ENCODE measurements at regions not wholly inside any gene's neighbourhood (a gene's known extent, or its start where the extent isn't known, plus 50 kb on each side); places are given as distances from the start of the nearest gene placed in this dataset.

DNA sequence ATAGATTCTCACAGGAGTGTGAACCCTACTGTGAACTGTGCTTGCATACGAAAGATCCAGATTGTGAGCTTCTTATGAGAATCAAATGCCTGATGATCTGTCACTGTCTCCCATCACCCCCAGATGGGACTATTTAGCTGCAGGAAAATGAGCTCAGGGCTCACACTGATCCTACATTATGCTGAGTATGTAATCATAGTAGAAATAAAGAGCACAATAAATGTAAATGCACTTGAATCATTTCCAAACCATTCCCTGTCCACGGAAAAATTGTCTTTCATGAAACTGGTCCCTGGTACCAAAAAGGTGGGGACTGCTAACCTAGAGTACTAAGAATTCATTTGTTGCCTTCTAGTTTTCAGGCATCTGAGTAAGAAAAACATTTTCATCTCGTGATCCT is 1215.8 kb upstream of the TMEM132C start:
- no peaks in the 10 kb centered on the region for H3K27me3 Mint-ChIP-seq
- TF ChIP-seq CTCF (IDR thresholded peaks at IDR 0.05; ENCODE audit: unreplicated experiment), result no peak
- H3K9me3 Mint-ChIP-seq (ENCODE audit: low read depth), result no peaks in the 10 kb centered on the region
- H3K36me3 Mint-ChIP-seq (ENCODE audit: insufficient read depth), result no peaks in the 10 kb centered on the region
- no peak overlapping the region for H3K27ac Mint-ChIP-seq
- no peak overlapping the region for H3K4me3 Mint-ChIP-seq (ENCODE audit: low read depth)
- no peaks in the 10 kb centered on the region for H3K4me1 Mint-ChIP-seq (ENCODE audit: low read depth)
- DNase-seq (ENCODE audit: low spot score, unreplicated experiment), result no peak

- no peak for TF ChIP-seq CTCF (IDR thresholded peaks at IDR 0.05; ENCODE audit: unreplicated experiment)
- no peaks in the 10 kb centered on the region for H3K9me3 Mint-ChIP-seq (ENCODE audit: low read depth)
- no peaks in the 10 kb centered on the region for H3K27me3 Mint-ChIP-seq
- no peak overlapping the region for H3K27ac Mint-ChIP-seq
- H3K36me3 Mint-ChIP-seq (ENCODE audit: insufficient read depth), result no peaks in the 10 kb centered on the region
- H3K4me1 Mint-ChIP-seq (ENCODE audit: low read depth), result no peaks in the 10 kb centered on the region
- no peak for DNase-seq (ENCODE audit: low spot score, unreplicated experiment)
- no peak overlapping the region for H3K4me3 Mint-ChIP-seq (ENCODE audit: low read depth)
Measured at GRCh38 chr12:127052511-127053232, 1214.3 kb upstream of the TMEM132C start.

DNA sequence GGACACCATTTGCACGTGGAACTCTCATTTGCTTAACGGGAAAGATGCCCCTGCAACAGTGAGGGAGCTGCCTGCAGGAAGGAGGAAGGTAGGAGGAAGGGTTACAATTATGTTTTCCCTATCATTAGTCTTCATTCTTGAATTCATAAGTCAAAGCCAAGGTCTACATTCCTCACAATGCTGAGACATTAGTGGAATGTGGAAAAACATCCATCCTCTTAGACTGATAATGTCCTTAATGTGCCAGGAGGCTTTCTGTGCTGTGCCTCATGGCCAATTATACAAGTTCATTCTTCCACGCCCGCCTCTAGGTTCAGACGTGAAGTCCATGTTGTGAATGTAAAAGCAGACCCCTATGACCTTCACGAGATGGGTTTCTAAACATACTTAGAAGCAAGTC is 1212.4 kb upstream of the TMEM132C start:
- no peak overlapping the region for H3K4me3 Mint-ChIP-seq (ENCODE audit: low read depth)
- no peak for TF ChIP-seq CTCF (IDR thresholded peaks at IDR 0.05; ENCODE audit: unreplicated experiment)
- H3K36me3 Mint-ChIP-seq (ENCODE audit: insufficient read depth), result no peaks in the 10 kb centered on the region
- no peak overlapping the region for H3K27ac Mint-ChIP-seq
- DNase-seq (ENCODE audit: low spot score, unreplicated experiment), result no peak
- peaks cover 1% of the 10 kb centered on the region for H3K27me3 Mint-ChIP-seq
- H3K4me1 Mint-ChIP-seq (ENCODE audit: low read depth), result no peaks in the 10 kb centered on the region
- no peaks in the 10 kb centered on the region for H3K9me3 Mint-ChIP-seq (ENCODE audit: low read depth)

DNA sequence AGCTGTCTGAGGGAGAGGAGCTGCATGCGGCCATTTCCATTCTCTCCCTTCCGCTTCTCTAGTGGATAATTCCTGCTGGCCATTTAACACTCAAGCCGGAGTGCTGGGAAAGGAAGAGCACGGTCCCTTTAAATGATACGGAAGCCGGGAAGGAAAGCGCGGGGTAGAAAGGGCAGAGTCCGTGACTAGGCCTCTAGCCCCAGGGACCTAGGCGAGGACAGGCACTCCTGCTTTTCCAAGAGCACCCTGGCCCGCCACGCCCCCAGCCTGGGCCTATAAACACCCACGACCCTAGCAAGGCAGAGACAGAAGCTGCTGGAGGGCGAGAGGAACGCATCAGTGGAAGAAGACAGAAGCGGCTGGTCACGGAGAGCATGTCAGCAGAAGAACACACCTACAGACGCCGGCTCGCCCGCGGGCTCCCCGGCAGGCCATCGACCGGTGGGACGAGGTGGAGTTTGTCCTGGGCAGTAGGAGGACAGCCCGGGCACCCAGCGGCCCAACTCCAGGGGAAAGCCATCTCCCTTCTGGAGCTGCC is 1206.6 kb upstream of the TMEM132C start:
- Mint-ChIP-seq H3K4me1 (ENCODE audit: low read depth) (peaks cover 5% of the 10 kb centered on the region), H3K27ac (no peak overlapping the region), H3K4me3 (ENCODE audit: low read depth) (no peak overlapping the region), H3K9me3 (ENCODE audit: low read depth) (no peaks in the 10 kb centered on the region), H3K27me3 (peaks cover 10% of the 10 kb centered on the region), H3K36me3 (ENCODE audit: insufficient read depth) (no peaks in the 10 kb centered on the region)
- no peak for DNase-seq (ENCODE audit: low spot score, unreplicated experiment)
- no peak for TF ChIP-seq CTCF (IDR thresholded peaks at IDR 0.05; ENCODE audit: unreplicated experiment)

DNA sequence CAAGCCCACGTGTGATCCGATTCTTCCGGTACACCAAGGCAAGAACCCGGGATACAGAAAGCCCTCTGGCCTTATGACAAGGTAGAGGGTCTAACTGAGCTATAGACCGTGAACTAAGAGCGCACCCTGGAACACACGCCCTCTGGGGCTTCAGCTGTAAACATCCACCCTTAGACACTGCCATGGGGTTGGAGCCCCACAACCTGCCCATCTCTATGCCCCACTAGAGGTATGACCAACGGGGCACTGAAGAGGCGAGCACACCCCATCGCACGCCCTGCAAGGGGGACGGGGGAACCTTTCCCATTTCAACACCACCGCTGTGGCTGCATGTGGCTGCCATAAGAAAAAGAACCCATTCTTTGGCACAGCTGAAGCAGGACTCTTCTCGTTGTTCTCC is 1206.0 kb upstream of the TMEM132C start:
- H3K4me1 Mint-ChIP-seq (ENCODE audit: low read depth), result peaks cover 5% of the 10 kb centered on the region
- no peak overlapping the region for H3K27ac Mint-ChIP-seq
- no peak for TF ChIP-seq CTCF (IDR thresholded peaks at IDR 0.05; ENCODE audit: unreplicated experiment)
- DNase-seq (ENCODE audit: low spot score, unreplicated experiment), result no peak
- H3K36me3 Mint-ChIP-seq (ENCODE audit: insufficient read depth), result no peaks in the 10 kb centered on the region
- peaks cover 11% of the 10 kb centered on the region for H3K27me3 Mint-ChIP-seq
- no peaks in the 10 kb centered on the region for H3K9me3 Mint-ChIP-seq (ENCODE audit: low read depth)
- H3K4me3 Mint-ChIP-seq (ENCODE audit: low read depth), result no peak overlapping the region

Data from progenitor cell of endocrine pancreas (in vitro differentiated cells).